ENCODE measurements at regions not wholly inside any gene's neighbourhood (a gene's known extent, or its start where the extent isn't known, plus 50 kb on each side); places are given as distances from the start of the nearest gene placed in this dataset.

GRCh38 chr2:18395555-18395954 lies 164.9 kb downstream of the RDH14 start:
- Histone ChIP-seq H3K4me2 (ENCODE audit: control insufficient read depth, extremely low read depth, insufficient read depth, low read depth, low read length) (no peak overlapping the region), H3K9me3 (ENCODE audit: control insufficient read depth, low read depth, low read length) (no peaks in the 10 kb centered on the region), H3K4me1 (ENCODE audit: control insufficient read depth, extremely low read depth, insufficient read depth, low read length) (no peaks in the 10 kb centered on the region), H3K9me1 (ENCODE audit: control insufficient read depth, extremely low read depth, insufficient read depth, low read length) (no peaks in the 10 kb centered on the region), H3K79me2 (ENCODE audit: control insufficient read depth, insufficient read depth, low read length) (no peaks in the 10 kb centered on the region), H3K36me3 (ENCODE audit: control insufficient read depth in 2 of 2, extremely low read depth in 1 of 2, insufficient read depth in 2 of 2, low read length in 2 of 2) (no peaks in the 10 kb centered on the region), H4K20me1 (ENCODE audit: control insufficient read depth, extremely low read depth, insufficient read depth, low read length) (no peaks in the 10 kb centered on the region), H3K4me3 (ENCODE audit: control insufficient read depth in 2 of 3, extremely low read depth in 1 of 3, insufficient read depth in 2 of 3, low read depth in 1 of 3, low read length in 3 of 3) (no peak overlapping the region), H3K27me3 (ENCODE audit: control insufficient read depth, extremely low read depth, insufficient read depth, low read length) (no peaks in the 10 kb centered on the region), H3K27ac (ENCODE audit: control insufficient read depth, insufficient read depth, low read length) (no peak overlapping the region), H3K9ac (ENCODE audit: control insufficient read depth, extremely low read depth, insufficient read depth, low read length) (no peak overlapping the region), H2AFZ (ENCODE audit: control insufficient read depth, low read length) (no peak overlapping the region)
- DNase-seq (ENCODE audit: low read depth, low spot score): no peak
- TF ChIP-seq CTCF (optimal IDR thresholded peaks at IDR 0.05 in 1 of 3, IDR thresholded peaks at IDR 0.05 in 1 of 3, conservative IDR thresholded peaks at IDR 0.05 in 1 of 3; ENCODE audit: extremely low read depth in 1 of 3, insufficient read depth in 2 of 3, low read length in 3 of 3) (no peak), EZH2 (IDR thresholded peaks at IDR 0.05; ENCODE audit: low read length) (no peak)
- no peak for FAIRE-seq
- dilution Hi-C loops (cut with MboI; ENCODE audit: extremely low pct_ligation_motif_present, low sequenced_read_pairs): no loop called here

- Histone ChIP-seq H3K9ac (ENCODE audit: control insufficient read depth, extremely low read depth, insufficient read depth, low read length) (no peak overlapping the region), H3K4me3 (ENCODE audit: control insufficient read depth in 2 of 3, extremely low read depth in 1 of 3, insufficient read depth in 2 of 3, low read depth in 1 of 3, low read length in 3 of 3) (no peak overlapping the region), H3K4me2 (ENCODE audit: control insufficient read depth, extremely low read depth, insufficient read depth, low read depth, low read length) (no peak overlapping the region), H3K36me3 (ENCODE audit: control insufficient read depth in 2 of 2, extremely low read depth in 1 of 2, insufficient read depth in 2 of 2, low read length in 2 of 2) (no peaks in the 10 kb centered on the region), H3K9me3 (ENCODE audit: control insufficient read depth, low read depth, low read length) (no peaks in the 10 kb centered on the region), H3K4me1 (ENCODE audit: control insufficient read depth, extremely low read depth, insufficient read depth, low read length) (no peaks in the 10 kb centered on the region), H2AFZ (ENCODE audit: control insufficient read depth, low read length) (no peak overlapping the region), H4K20me1 (ENCODE audit: control insufficient read depth, extremely low read depth, insufficient read depth, low read length) (no peaks in the 10 kb centered on the region), H3K9me1 (ENCODE audit: control insufficient read depth, extremely low read depth, insufficient read depth, low read length) (no peaks in the 10 kb centered on the region), H3K27me3 (ENCODE audit: control insufficient read depth, extremely low read depth, insufficient read depth, low read length) (no peaks in the 10 kb centered on the region), H3K27ac (ENCODE audit: control insufficient read depth, insufficient read depth, low read length) (no peak overlapping the region), H3K79me2 (ENCODE audit: control insufficient read depth, insufficient read depth, low read length) (no peaks in the 10 kb centered on the region)
- FAIRE-seq (peak; percentile 94), DNase-seq (ENCODE audit: low read depth, low spot score) (peak; percentile 19)
- dilution Hi-C loops (cut with MboI; ENCODE audit: extremely low pct_ligation_motif_present, low sequenced_read_pairs): no loop called here
- peak; percentile 92 to 98 (median 94) for TF ChIP-seq CTCF (optimal IDR thresholded peaks at IDR 0.05 in 1 of 3, IDR thresholded peaks at IDR 0.05 in 1 of 3, conservative IDR thresholded peaks at IDR 0.05 in 1 of 3; ENCODE audit: extremely low read depth in 1 of 3, insufficient read depth in 2 of 3, low read length in 3 of 3)
- TF ChIP-seq EZH2 (IDR thresholded peaks at IDR 0.05; ENCODE audit: low read length): no peak
Observed at GRCh38 chr2:18387441-18388206, 172.8 kb downstream of the RDH14 start.

Measured in keratinocyte (primary cell).